Fibroblast of skin of abdomen (primary cell): ENCODE measurements at regions not wholly inside any gene's neighbourhood (a gene's known extent, or its start where the extent isn't known, plus 50 kb on each side); places are given as distances from the start of the nearest gene placed in this dataset.
A peak's percentile ranks its signal among the peaks of the same experiment; 100 is the strongest.

Experiments used
- DNase-seq: peaks from one replicate; pipeline ENCODE4 v3.0.0-alpha.2; 2013

GRCh38 chr3:124510290-124510689 lies 220.0 kb upstream of the UMPS start:
- peak; percentile 71 for DNase-seq

- DNase-seq: no peak
These were observed 217.2 kb upstream of the UMPS start for GRCh38 chr3:124512881-124513609.

GRCh38 chr3:124513610-124513997 lies 216.6 kb upstream of the UMPS start:
- DNase-seq: no peak

GRCh38 chr3:124514683-124515082 lies 215.6 kb upstream of the UMPS start:
- no peak for DNase-seq

GRCh38 chr3:124516333-124516732 lies 213.9 kb upstream of the UMPS start:
- DNase-seq: no peak

- DNase-seq: no peak
These were observed 212.9 kb upstream of the UMPS start for GRCh38 chr3:124517306-124517705.

- DNase-seq: no peak
These were observed 211.9 kb upstream of the UMPS start for GRCh38 chr3:124518350-124518749.

- DNase-seq: no peak
These were observed 210.6 kb upstream of the UMPS start for GRCh38 chr3:124519591-124520194.

- DNase-seq: no peak
These were observed 209.3 kb upstream of the UMPS start for GRCh38 chr3:124520970-124521369.

- no peak for DNase-seq
These were observed 208.1 kb upstream of the UMPS start for GRCh38 chr3:124522082-124522625.

GRCh38 chr3:124526601-124527000 lies 203.7 kb upstream of the UMPS start:
- no peak for DNase-seq

- DNase-seq: peak; percentile 36
These were observed 200.3 kb upstream of the UMPS start for GRCh38 chr3:124529826-124530571.

- DNase-seq: no peak
These were observed 199.3 kb upstream of the UMPS start for GRCh38 chr3:124530916-124531315.

- peak; percentile 67 for DNase-seq
These were observed 198.2 kb upstream of the UMPS start for GRCh38 chr3:124532071-124532470.

- no peak for DNase-seq
These were observed 194.9 kb upstream of the UMPS start for GRCh38 chr3:124535306-124535705.

GRCh38 chr3:124540550-124541211 lies 189.6 kb upstream of the UMPS start:
- DNase-seq: no peak

- no peak for DNase-seq
These were observed 187.9 kb upstream of the UMPS start for GRCh38 chr3:124542214-124542869.

GRCh38 chr3:124545891-124546290 lies 184.4 kb upstream of the UMPS start:
- DNase-seq: no peak

GRCh38 chr3:124552224-124552623 lies 178.0 kb upstream of the UMPS start:
- DNase-seq: no peak

- no peak for DNase-seq
These were observed 177.1 kb upstream of the UMPS start for GRCh38 chr3:124553178-124553577.

- no peak for DNase-seq
These were observed 173.6 kb upstream of the UMPS start for GRCh38 chr3:124556636-124557035.
